Coronary artery (tissue), 2 donors: ENCODE measurements at regions not wholly inside any gene's neighbourhood (a gene's known extent, or its start where the extent isn't known, plus 50 kb on each side); places are given as distances from the start of the nearest gene placed in this dataset.

Experiments
- DNase-seq: peaks from one replicate; pipeline ENCODE4 v3.0.0-alpha.2; 2017; ENCODE audit warnings: low spot score
- H3K27ac ChIP-seq, 2 donors: fragments of 200-600 bp; sonication (generic); one replicate each; pipeline ENCODE4 v1.5.1; 2016 to 2019
- H3K4me3 ChIP-seq: fragments of 200-600 bp; sonication (generic); 2 replicates; pipeline ENCODE4 v1.5.1; 2016; ENCODE audit warnings: mild to moderate bottlenecking, moderate library complexity
- CTCF ChIP-seq: fragments of 200-600 bp; sonication (generic); IDR thresholded peaks from one replicate; pipeline ENCODE4 v1.5.1; 2019; ENCODE audit warnings: antibody characterized with exemption

GRCh38 chr5:57665146-57665936, 182.7 kb upstream of the ACTBL2 start:
- DNase-seq, result no peak
- TF ChIP-seq CTCF, result no peak
- no peak overlapping the region for H3K27ac ChIP-seq
- no peak overlapping the region for H3K4me3 ChIP-seq

GRCh38 chr5:57664700-57665099, 182.1 kb upstream of the ACTBL2 start:
- Histone ChIP-seq H3K27ac (no peak overlapping the region), H3K4me3 (no peak overlapping the region)
- no peak for DNase-seq
- TF ChIP-seq CTCF, result no peak

- H3K27ac ChIP-seq, result no peak overlapping the region
Measured at GRCh38 chr5:57663466-57663865, 180.9 kb upstream of the ACTBL2 start.

GRCh38 chr5:57662991-57663390, 180.4 kb upstream of the ACTBL2 start:
- Histone ChIP-seq H3K27ac (no peak overlapping the region), H3K4me3 (no peak overlapping the region)
- DNase-seq, result no peak
- no peak for TF ChIP-seq CTCF

More at GRCh38 chr5:57663466-57663865, 180.9 kb upstream of the ACTBL2 start:
- no peak for TF ChIP-seq CTCF
- no peak for DNase-seq
- no peak overlapping the region for H3K4me3 ChIP-seq

GRCh38 chr5:57659886-57660285, 177.3 kb upstream of the ACTBL2 start:
- TF ChIP-seq CTCF, result no peak
- no peak overlapping the region for H3K27ac ChIP-seq
- no peak for DNase-seq
- H3K4me3 ChIP-seq, result no peak overlapping the region

GRCh38 chr5:57658018-57658417, 175.4 kb upstream of the ACTBL2 start:
- Histone ChIP-seq H3K27ac (no peak overlapping the region), H3K4me3 (no peak overlapping the region)
- TF ChIP-seq CTCF, result no peak
- no peak for DNase-seq

- Histone ChIP-seq H3K4me3 (no peak overlapping the region), H3K27ac (no peak overlapping the region)
- DNase-seq, result no peak
- TF ChIP-seq CTCF, result no peak
Measured at GRCh38 chr5:57655228-57655627, 172.6 kb upstream of the ACTBL2 start.
